Hypothalamus (tissue), 51 donors: ENCODE measurements at regions not wholly inside any gene's neighbourhood (a gene's known extent, or its start where the extent isn't known, plus 50 kb on each side); places are given as distances from the start of the nearest gene placed in this dataset.

Experiments
- DNase-seq, 51 donors: peaks; one replicate each; lab custom pipeline; 2025; lab: John Stamatoyannopoulos, UW

GRCh38 chr13:38518328-38518727 lies 168.5 kb upstream of the FREM2 start:
- DNase-seq, result no peak

DNA sequence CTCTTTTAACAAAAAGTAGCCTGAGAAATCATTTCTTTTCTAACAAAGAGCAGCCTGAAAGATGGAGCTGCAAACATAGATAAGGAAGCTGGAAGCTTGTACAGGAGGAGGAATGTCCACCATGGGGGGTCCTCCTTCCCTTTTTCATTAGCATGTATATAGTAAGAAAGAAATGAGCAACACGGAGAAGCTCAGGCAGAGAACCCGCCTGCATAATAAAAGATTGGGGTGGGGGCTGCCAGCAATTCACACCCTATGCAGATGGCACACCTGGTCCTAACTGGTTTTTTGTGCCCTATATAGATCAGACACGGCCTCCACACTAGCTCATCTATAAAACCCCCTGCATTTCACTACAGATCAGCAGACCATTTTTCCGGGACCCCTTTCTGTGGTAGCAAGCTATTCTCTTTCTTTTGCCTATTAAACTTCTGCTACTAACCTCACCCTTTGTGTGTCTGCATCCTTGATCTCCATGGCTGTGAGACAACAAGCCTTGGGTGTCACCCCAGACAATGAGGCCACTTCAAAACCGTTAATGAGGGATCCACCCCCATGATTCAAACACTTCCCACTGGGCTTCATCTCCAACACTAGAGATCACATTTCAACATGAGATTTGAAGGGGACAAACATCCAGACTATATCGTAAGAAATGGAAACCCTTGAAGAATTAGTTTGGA lies 167.5 kb upstream of the FREM2 start:
- DNase-seq, result no peak

DNA sequence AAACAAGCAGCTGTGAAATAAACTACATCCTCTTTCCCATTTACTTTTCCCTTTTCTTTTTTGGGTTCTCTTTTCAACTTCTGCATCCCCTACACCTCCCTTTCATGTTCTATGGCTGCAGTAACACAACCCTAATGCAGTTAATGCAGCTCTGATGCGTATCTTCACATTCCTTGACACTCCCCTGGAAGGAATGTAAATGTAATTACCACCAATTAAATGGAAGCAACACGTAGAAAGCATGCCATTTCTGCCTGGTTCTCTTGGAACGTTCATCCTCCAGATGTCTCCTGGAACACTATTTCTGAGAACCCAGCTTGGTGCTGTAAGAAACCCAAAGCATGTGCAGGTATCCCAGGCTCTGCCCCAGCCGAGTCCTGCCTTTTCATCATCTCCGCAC lies 166.8 kb upstream of the FREM2 start:
- DNase-seq, result no peak

DNA sequence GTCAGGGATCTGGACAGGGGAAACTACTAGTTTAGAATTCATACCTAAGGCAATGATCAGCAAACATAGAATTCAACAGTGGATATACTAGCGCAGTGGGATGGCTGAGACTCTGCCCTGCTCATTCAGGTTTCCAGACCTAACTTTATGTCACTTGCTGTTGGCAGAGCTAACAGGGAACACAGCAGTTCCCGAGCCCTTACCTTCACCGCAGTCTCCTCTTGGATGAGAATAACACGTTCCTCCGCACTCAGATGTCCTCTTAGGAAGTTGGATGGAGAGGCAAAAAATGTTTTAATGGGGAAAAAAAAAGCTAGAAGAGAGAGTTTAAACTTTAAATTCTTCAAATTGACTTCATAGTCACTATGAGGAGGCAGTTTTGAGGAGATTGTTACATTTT lies 159.7 kb upstream of the FREM2 start:
- DNase-seq, result no peak

- DNase-seq, result no peak
Measured at GRCh38 chr13:38528986-38529385, 157.9 kb upstream of the FREM2 start.

GRCh38 chr13:38530492-38530891 lies 156.4 kb upstream of the FREM2 start:
- peak in 1 of 51 donors; percentile 11 for DNase-seq

DNA sequence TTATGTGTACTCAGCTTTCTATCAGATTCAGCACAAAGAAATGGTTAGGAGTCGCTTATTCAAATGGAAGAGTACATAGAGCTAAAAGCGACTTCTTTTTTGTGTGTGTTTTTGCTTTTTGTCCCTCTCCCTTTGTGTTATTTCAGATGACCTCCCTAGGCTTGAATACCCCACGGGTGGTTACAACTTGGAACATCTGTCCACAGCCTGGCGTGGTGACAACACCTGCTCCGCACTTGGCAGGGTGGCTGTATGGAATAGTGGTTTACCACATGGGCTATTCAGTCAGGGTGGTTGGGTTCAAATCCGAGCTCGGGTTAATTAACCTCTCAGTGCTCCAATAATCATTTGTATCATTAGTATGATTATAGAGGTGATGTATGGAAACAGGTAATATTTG lies 151.6 kb upstream of the FREM2 start:
- no peak for DNase-seq

GRCh38 chr13:38537051-38537450 lies 149.8 kb upstream of the FREM2 start:
- DNase-seq, result no peak

- DNase-seq, result no peak
Measured at GRCh38 chr13:38538422-38538821, 148.5 kb upstream of the FREM2 start.

DNA sequence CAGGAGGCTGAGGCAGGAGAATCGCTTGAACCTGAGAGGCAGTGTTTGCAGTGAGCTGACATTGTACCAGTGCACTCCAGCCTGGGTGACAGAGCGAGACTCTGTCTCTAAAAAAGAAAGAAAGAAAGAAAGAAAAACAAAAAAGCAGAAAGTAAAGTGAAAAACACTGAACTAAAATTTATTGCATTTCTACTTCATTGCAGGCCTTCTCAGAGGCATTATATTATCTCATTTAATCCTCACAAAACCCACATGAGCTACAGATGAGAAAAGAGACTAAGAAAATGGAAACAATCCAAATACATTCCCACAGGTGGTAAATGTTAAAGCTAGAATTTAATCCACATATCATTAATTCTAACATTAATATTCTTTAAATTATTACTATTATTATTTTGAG lies 147.2 kb upstream of the FREM2 start:
- DNase-seq, result no peak

- DNase-seq, result no peak
Measured at GRCh38 chr13:38542601-38543000, 144.3 kb upstream of the FREM2 start.

GRCh38 chr13:38543561-38543960 lies 143.3 kb upstream of the FREM2 start:
- DNase-seq, result no peak

GRCh38 chr13:38563739-38564138 lies 123.1 kb upstream of the FREM2 start:
- no peak for DNase-seq

GRCh38 chr13:38564256-38565150 lies 122.4 kb upstream of the FREM2 start:
- no peak for DNase-seq

GRCh38 chr13:38566023-38566422 lies 120.9 kb upstream of the FREM2 start:
- DNase-seq, result no peak

DNA sequence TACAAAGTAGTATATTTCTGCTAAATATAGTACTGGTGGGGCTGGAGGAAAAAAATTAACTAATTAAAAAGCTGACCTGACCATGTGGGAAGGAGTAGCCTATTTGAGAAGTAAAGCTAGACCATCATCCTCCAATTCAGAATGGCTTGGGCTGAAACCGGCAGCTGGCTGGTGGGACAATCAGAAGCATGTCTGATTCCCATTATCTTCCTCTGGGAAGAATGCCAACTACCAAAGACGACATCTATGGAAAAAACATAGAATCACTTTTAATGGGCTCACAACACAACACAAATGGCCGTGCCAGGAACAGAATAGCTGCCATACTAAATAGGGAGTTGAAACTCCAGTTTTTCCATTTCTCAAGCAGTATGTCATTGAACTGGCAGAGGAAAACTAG lies 120.4 kb upstream of the FREM2 start:
- DNase-seq, result no peak

DNA sequence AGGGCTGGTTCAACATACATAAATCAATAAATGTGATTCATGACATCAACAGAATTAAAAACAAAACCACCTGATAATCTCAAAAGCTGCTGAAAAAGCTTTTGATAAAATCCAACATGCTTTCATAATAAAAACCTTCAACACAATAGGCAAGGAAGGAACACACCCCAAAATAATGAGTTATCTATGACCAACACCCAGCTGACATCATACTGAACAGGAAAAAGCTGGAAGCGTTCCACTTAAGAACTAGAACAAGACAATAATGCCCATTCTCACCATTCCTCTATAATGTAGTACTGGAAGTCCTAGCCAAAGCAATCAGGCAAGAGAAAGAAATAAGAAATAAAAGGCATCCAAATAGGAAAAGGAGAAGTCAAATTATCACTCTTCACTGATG lies 116.2 kb upstream of the FREM2 start:
- no peak for DNase-seq

DNA sequence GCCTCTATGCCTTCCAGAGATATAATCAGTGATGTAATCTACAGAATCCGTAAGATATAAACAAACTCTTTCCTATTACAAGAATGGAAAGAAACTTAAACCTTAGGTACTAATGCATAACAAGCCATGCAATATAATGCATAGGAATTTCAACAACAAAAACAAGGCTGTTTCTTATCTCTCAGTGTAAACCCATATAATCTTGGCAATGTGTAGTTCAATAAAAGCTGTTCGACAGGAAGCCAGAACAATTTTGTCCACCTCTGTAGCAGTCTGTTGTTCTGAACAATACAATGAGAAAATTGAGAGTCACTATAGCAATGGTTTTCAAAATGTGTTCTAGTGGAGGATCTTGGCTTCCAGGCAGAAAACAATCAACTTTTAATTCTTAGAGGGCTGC lies 111.5 kb upstream of the FREM2 start:
- no peak for DNase-seq

- no peak for DNase-seq
Measured at GRCh38 chr13:38577048-38577447, 109.8 kb upstream of the FREM2 start.

GRCh38 chr13:38582133-38582532 lies 104.7 kb upstream of the FREM2 start:
- peak in 5 of 51 donors; percentile 7 to 33 (median 25) for DNase-seq

- DNase-seq, result no peak
Measured at GRCh38 chr13:38590230-38590629, 96.6 kb upstream of the FREM2 start.
